ENCODE measurements at regions not wholly inside any gene's neighbourhood (a gene's known extent, or its start where the extent isn't known, plus 50 kb on each side); places are given as distances from the start of the nearest gene placed in this dataset.
"Not testable (repeated sequence)": the region's sequence is repeated elsewhere in the genome, so short reads cannot be mapped to it uniquely, and the experiment has no call there.

- no peak for DNase-seq
These were observed 547.3 kb upstream of the MIR17HG start for GRCh38 chr13:90800082-90800746.

GRCh38 chr13:90801621-90802020, 545.9 kb upstream of the MIR17HG start:
- no peak for DNase-seq

GRCh38 chr13:90803210-90803609, 544.3 kb upstream of the MIR17HG start:
- no peak for DNase-seq

GRCh38 chr13:90806016-90806615, 541.4 kb upstream of the MIR17HG start:
- no peak for DNase-seq

GRCh38 chr13:90806892-90807291, 540.6 kb upstream of the MIR17HG start:
- DNase-seq: no peak

- DNase-seq: no peak
These were observed 538.6 kb upstream of the MIR17HG start for GRCh38 chr13:90808838-90809237.

GRCh38 chr13:90824032-90824431, 523.5 kb upstream of the MIR17HG start:
- DNase-seq: no peak

GRCh38 chr13:90826688-90827087, 520.8 kb upstream of the MIR17HG start:
- DNase-seq: no peak

GRCh38 chr13:90830782-90831181, 516.7 kb upstream of the MIR17HG start:
- no peak for DNase-seq

GRCh38 chr13:90833951-90834350, 513.5 kb upstream of the MIR17HG start:
- DNase-seq: no peak

- no peak for DNase-seq
These were observed 512.8 kb upstream of the MIR17HG start for GRCh38 chr13:90834700-90835099.

- DNase-seq: no peak
These were observed 511.7 kb upstream of the MIR17HG start for GRCh38 chr13:90835826-90836225.

GRCh38 chr13:90838317-90838960, 509.0 kb upstream of the MIR17HG start:
- no peak for DNase-seq

GRCh38 chr13:90839061-90839460, 508.4 kb upstream of the MIR17HG start:
- DNase-seq: no peak

GRCh38 chr13:90846936-90847335, 500.6 kb upstream of the MIR17HG start:
- DNase-seq: no peak

GRCh38 chr13:90853666-90854065, 493.8 kb upstream of the MIR17HG start:
- DNase-seq: not testable (repeated sequence)

GRCh38 chr13:90857921-90858320, 489.6 kb upstream of the MIR17HG start:
- DNase-seq: no peak

- DNase-seq: no peak
These were observed 481.5 kb upstream of the MIR17HG start for GRCh38 chr13:90866006-90866405.

GRCh38 chr13:90867336-90867683, 480.2 kb upstream of the MIR17HG start:
- peak; percentile 21 to 40 for DNase-seq

- peak in 1 of 2 experiments; percentile 12 for DNase-seq
These were observed 479.1 kb upstream of the MIR17HG start for GRCh38 chr13:90868321-90868920.

- DNase-seq: no peak
These were observed 477.9 kb upstream of the MIR17HG start for GRCh38 chr13:90869580-90869979.

GRCh38 chr13:90872491-90873025, 474.9 kb upstream of the MIR17HG start:
- no peak for DNase-seq

GRCh38 chr13:90880790-90881189, 466.7 kb upstream of the MIR17HG start:
- DNase-seq: no peak

GRCh38 chr13:90882551-90882950, 464.9 kb upstream of the MIR17HG start:
- DNase-seq: no peak
